K562 (cell line): ENCODE measurements at regions not wholly inside any gene's neighbourhood (a gene's known extent, or its start where the extent isn't known, plus 50 kb on each side); places are given as distances from the start of the nearest gene placed in this dataset.

Source experiments
- FIP1L1 ChIP-seq: fragments of 200-400 bp; formaldehyde crosslinking; IDR thresholded peaks from 2 replicates; pipeline ENCODE4 v1.6.1; 2018; ENCODE audit warnings: mild to moderate bottlenecking, low read depth, low read length; ENCODE audit not compliant: poor library complexity, severe bottlenecking
- MLLT1 ChIP-seq, 2 experiments: fragments of 450-650 bp; IDR thresholded peaks; 2 replicates each; pipeline ENCODE4 v1.6.1; 2016
- NKRF ChIP-seq: fragments of 450-650 bp; IDR thresholded peaks from 2 replicates; pipeline ENCODE4 v1.6.1; 2016; ENCODE audit warnings: borderline replicate concordance
- POLR2A ChIP-seq: fragments of 450-650 bp; conservative IDR thresholded peaks from 2 replicates; pipeline ENCODE4 v1.6.1; 2016
- SFPQ ChIP-seq: fragments of 200-400 bp; formaldehyde crosslinking; IDR thresholded peaks from 2 replicates; pipeline ENCODE4 v1.6.1; 2017; ENCODE audit warnings: mild to moderate bottlenecking, low read depth, low read length, moderate library complexity
- ZNF778 ChIP-seq: fragments of 450-650 bp; formaldehyde crosslinking; IDR thresholded peaks from 2 replicates; pipeline ENCODE4 v1.4.0; 2020; ENCODE audit warnings: mild to moderate bottlenecking, moderate library complexity

GRCh38 chr2:70388128-70388527, 86.3 kb upstream of the FAM136A start (continued):
- TF ChIP-seq NKRF, result no peak
- no peak for TF ChIP-seq MLLT1 (IDR thresholded peaks at IDR 0.05)
- no peak for TF ChIP-seq ZNF778
- no peak for TF ChIP-seq POLR2A
- TF ChIP-seq SFPQ, result no peak
- no peak for TF ChIP-seq FIP1L1
- TF ChIP-seq, all 486 proteins: peak for 0
